Gastroesophageal sphincter (tissue), 4 donors: ENCODE measurements at regions not wholly inside any gene's neighbourhood (a gene's known extent, or its start where the extent isn't known, plus 50 kb on each side); places are given as distances from the start of the nearest gene placed in this dataset.

Experiments
- ATAC-seq: fragments of 150-250 bp; one replicate; pipeline ENCODE4 v1.9.1; 2016; ENCODE audit warnings: mild to moderate bottlenecking, moderate library complexity
- H3K27ac ChIP-seq, 4 donors: fragments of 200-600 bp; sonication (generic) in 3 of 4; 1 replicate in 3 of 4; 2 replicates in 1 of 4; pipeline ENCODE4 v1.5.1; 2016 to 2019
- H3K27me3 ChIP-seq: fragments of 200-600 bp; sonication (generic); one replicate; pipeline ENCODE4 v1.5.1; 2019
- H3K36me3 ChIP-seq, 2 donors: fragments of 200-600 bp; sonication (generic); one replicate each; pipeline ENCODE4 v1.5.1; 2019; ENCODE audit warnings: control low read depth in 1 of 2
- H3K4me1 ChIP-seq, 3 donors: fragments of 200-600 bp; sonication (generic); 1 replicate in 2 of 3; 2 replicates in 1 of 3; pipeline ENCODE4 v1.5.1; 2016 to 2019; ENCODE audit warnings: control low read depth in 2 of 3
- H3K4me3 ChIP-seq, 2 donors: fragments of 200-600 bp; sonication (generic); one replicate each; pipeline ENCODE4 v1.5.1; 2019; ENCODE audit warnings: mild to moderate bottlenecking in 1 of 2, moderate library complexity in 1 of 2
- H3K9me3 ChIP-seq, 3 donors: fragments of 200-600 bp; sonication (generic); one replicate each; pipeline ENCODE4 v1.5.1; 2017 to 2019; ENCODE audit warnings: control low read depth in 2 of 3
- EP300 ChIP-seq: sonication (generic); formaldehyde crosslinking; IDR thresholded peaks from one replicate; pipeline ENCODE4 v1.6.1; 2017; ENCODE audit warnings: antibody characterized with exemption, mild to moderate bottlenecking
- POLR2A ChIP-seq, 2 donors: fragments of 450-650 bp; IDR thresholded peaks; one replicate each; pipeline ENCODE4 v1.6.1; 2017; ENCODE audit warnings: antibody characterized with exemption in 2 of 2, mild to moderate bottlenecking in 2 of 2, moderate library complexity in 1 of 2
- POLR2AphosphoS5 ChIP-seq: sonication (generic); formaldehyde crosslinking; IDR thresholded peaks from one replicate; pipeline ENCODE4 v1.6.1; 2017; ENCODE audit warnings: antibody characterized with exemption
- WGBS, 2 donors: methylation state at CpG; one replicate each; pipeline ENCODE4 v1.1.5; 2018; ENCODE audit warnings: low coverage in 1 of 2; 5-methylcytosine and 5-hydroxymethylcytosine counted together
- TF ChIP-seq, protein P1 (sequence below), 4 experiments: fragments of 200-600 bp in 2 of 4; fragments of 450-650 bp in 2 of 4; sonication (generic) in 1 of 4; IDR thresholded peaks; one replicate each; pipeline ENCODE4 v1.5.1; 2017 to 2019; ENCODE audit warnings: antibody characterized with exemption in 4 of 4, mild to moderate bottlenecking in 2 of 4, moderate library complexity in 2 of 4

DNA sequence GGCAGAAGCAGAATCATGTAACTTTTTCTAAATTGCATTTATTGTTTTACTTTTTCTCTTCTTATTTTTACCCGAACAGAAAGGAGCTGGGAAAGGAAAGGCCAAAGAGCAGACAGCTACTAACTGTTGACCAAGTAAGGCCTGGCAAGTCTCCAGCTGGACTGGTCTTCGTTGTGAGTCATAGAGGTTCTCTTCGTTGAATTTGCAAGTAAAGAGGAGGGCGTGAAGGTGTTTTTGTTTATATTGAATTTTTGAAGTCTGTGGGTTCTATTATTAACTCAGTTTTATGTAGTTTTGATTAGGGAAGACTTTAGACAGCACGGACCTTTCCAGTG is 416.5 kb upstream of the CCNH start:
- 40 to 49% methylated on average over 5 of the region's 5 CpGs for WGBS, 2 donors
- H3K4me3 ChIP-seq = no peak overlapping the region
- H3K9me3 ChIP-seq = peaks cover 0 to 18% (median 0%) of the 10 kb centered on the region in 3 donors
- H3K27me3 ChIP-seq = no peaks in the 10 kb centered on the region
- H3K36me3 ChIP-seq = no peaks in the 10 kb centered on the region
- no peak overlapping the region for H3K27ac ChIP-seq
- ATAC-seq = no peak
- H3K4me1 ChIP-seq = no peaks in the 10 kb centered on the region
- no peak for TF ChIP-seq POLR2A (IDR thresholded peaks at IDR 0.05)
- TF ChIP-seq POLR2AphosphoS5 = no peak
- TF ChIP-seq, protein P1, sequence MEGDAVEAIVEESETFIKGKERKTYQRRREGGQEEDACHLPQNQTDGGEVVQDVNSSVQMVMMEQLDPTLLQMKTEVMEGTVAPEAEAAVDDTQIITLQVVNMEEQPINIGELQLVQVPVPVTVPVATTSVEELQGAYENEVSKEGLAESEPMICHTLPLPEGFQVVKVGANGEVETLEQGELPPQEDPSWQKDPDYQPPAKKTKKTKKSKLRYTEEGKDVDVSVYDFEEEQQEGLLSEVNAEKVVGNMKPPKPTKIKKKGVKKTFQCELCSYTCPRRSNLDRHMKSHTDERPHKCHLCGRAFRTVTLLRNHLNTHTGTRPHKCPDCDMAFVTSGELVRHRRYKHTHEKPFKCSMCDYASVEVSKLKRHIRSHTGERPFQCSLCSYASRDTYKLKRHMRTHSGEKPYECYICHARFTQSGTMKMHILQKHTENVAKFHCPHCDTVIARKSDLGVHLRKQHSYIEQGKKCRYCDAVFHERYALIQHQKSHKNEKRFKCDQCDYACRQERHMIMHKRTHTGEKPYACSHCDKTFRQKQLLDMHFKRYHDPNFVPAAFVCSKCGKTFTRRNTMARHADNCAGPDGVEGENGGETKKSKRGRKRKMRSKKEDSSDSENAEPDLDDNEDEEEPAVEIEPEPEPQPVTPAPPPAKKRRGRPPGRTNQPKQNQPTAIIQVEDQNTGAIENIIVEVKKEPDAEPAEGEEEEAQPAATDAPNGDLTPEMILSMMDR (IDR thresholded peaks at IDR 0.05) = no peak
- no peak for TF ChIP-seq EP300

DNA sequence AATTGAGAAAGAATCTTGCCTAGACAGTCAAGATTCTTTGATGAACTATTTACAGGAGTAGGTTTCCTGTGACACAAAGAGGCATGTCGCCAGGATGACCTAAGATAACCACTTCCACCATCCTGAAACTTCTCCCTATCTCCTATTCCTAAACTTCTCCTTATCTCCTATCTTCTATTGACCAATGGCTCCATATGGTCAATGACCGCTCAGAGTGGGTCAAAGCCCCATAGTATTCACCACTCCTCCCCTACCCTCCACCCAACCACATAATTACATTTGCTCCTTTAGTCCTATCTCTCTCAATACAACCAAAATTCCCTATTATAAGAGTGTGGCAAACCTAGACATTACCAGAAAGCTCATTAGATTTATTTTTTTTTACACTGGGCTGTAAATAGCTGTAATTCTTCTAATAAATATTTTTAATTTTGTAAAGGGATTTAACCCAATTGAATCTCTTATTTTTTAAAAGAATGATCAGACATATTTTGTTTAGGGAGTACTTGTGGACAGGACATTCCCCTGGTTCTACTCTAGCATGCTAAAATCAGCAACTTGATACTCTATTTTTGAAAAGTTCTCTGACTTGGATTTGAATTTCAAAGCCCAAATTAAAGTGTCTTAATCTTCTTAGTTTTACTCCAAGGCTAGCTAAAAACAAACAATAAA is 416.0 kb upstream of the CCNH start:
- no peaks in the 10 kb centered on the region for H3K36me3 ChIP-seq
- H3K27me3 ChIP-seq = no peaks in the 10 kb centered on the region
- TF ChIP-seq POLR2A (IDR thresholded peaks at IDR 0.05) = no peak
- no peaks in the 10 kb centered on the region for H3K4me1 ChIP-seq
- peaks cover 0 to 18% (median 0%) of the 10 kb centered on the region in 3 donors for H3K9me3 ChIP-seq
- no peak overlapping the region for H3K27ac ChIP-seq
- ATAC-seq = no peak
- no peak overlapping the region for H3K4me3 ChIP-seq
- WGBS, 2 donors = 57 to 95% methylated on average over 2 of the region's 2 CpGs

DNA sequence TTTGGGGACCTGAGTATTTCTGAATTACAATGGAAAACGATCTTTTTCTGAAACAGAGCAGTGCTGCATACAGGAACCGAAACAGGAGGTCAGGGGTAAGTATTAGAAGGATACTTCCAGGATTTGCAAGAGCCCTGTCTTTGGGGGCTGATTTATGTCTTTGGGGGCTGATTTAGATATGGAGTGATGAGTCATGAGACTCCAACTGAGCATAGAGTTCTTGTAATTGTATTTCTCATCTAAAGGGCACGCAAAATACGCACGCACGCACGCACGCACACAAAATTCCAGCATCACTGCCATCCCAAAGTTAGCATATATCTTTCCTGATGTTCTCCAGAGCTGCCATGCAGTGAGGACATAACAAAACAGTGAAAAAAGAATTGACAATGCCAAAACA is 414.8 kb upstream of the CCNH start:
- Histone ChIP-seq H3K4me3 (no peak overlapping the region), H3K27ac (no peak overlapping the region), H3K36me3 (no peaks in the 10 kb centered on the region), H3K9me3 (peaks cover 0 to 16% (median 0%) of the 10 kb centered on the region in 3 donors), H3K27me3 (no peaks in the 10 kb centered on the region), H3K4me1 (no peaks in the 10 kb centered on the region)
- 77 to 92% methylated on average over 6 to 8 of the region's 8 CpGs for WGBS, 2 donors
- ATAC-seq = no peak
- no peak for TF ChIP-seq POLR2A (IDR thresholded peaks at IDR 0.05)
- TF ChIP-seq, protein P1 (IDR thresholded peaks at IDR 0.05) = no peak
- TF ChIP-seq POLR2AphosphoS5 = no peak
- no peak for TF ChIP-seq EP300

DNA sequence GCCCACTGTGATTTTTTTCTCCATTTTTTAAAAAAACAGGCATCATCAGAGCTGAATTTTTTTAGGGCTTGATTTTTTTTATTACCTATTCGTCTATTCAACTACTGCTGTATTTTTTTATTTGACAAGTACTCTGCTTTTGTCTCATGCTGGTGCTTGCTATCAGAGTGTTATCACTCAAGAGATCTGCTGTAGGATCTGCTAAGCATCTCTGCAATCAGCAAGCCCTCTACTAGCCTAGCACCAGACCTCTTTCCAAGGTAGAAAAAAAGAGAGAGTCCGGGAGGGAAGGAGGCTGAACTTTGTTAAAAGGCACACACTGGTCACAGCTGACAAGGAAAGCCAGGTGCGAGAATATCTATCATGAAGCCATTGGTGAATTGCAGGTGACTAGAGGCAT is 413.8 kb upstream of the CCNH start:
- Histone ChIP-seq H3K4me3 (no peak overlapping the region), H3K9me3 (peaks cover 0 to 6% (median 0%) of the 10 kb centered on the region in 3 donors), H3K4me1 (no peaks in the 10 kb centered on the region), H3K27ac (no peak overlapping the region), H3K27me3 (no peaks in the 10 kb centered on the region), H3K36me3 (no peaks in the 10 kb centered on the region)
- no peak for ATAC-seq
- 71% methylated on average over 3 of the region's 3 CpGs for WGBS, 2 donors
- TF ChIP-seq EP300 (no peak), POLR2A (IDR thresholded peaks at IDR 0.05) (no peak), POLR2AphosphoS5 (no peak)
- TF ChIP-seq, protein P1 (IDR thresholded peaks at IDR 0.05) = no peak

DNA sequence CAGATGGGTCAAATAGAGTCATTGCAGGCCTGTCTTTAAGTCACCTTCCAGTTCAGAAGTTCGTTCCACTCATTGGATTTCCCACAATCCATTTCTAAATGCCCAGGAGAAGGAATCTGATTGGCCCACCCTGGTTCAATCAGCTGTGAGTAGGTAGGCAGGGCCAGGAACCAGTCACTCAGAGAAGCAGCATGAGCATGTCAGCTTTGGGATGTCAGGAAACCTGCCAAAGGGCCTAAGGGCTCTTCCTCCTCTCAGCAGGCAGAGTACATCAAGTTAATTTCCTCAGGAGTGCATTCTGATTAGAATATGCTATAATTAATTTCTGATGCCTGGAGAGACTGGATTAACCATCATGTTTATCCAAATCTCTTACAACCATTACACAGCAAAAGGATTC is 412.9 kb upstream of the CCNH start:
- TF ChIP-seq POLR2A (IDR thresholded peaks at IDR 0.05) = no peak
- TF ChIP-seq, protein P1 (IDR thresholded peaks at IDR 0.05) = no peak
- 50% methylated on average over 1 of the region's 1 CpG; no CpG with 5 or more reads in 1 of the 2 donors for WGBS, 2 donors
- no peak for ATAC-seq
- Histone ChIP-seq H3K27me3 (no peaks in the 10 kb centered on the region), H3K9me3 (no peaks in the 10 kb centered on the region), H3K36me3 (no peaks in the 10 kb centered on the region), H3K4me1 (no peaks in the 10 kb centered on the region), H3K27ac (no peak overlapping the region), H3K4me3 (no peak overlapping the region)
